Kidney glomerular epithelial cell (primary cell): ENCODE measurements at regions not wholly inside any gene's neighbourhood (a gene's known extent, or its start where the extent isn't known, plus 50 kb on each side); places are given as distances from the start of the nearest gene placed in this dataset.
A peak's percentile ranks its signal among the peaks of the same experiment; 100 is the strongest.

ENCODE experiments used
- DNase-seq: peaks from one replicate; lab custom pipeline; 2025; lab: John Stamatoyannopoulos, UW

- DNase-seq = no peak
Observed at GRCh38 chr2:11953258-11953657, 206.8 kb downstream of the LPIN1 start.

GRCh38 chr2:11955314-11955713, 208.9 kb downstream of the LPIN1 start:
- DNase-seq = no peak

DNA sequence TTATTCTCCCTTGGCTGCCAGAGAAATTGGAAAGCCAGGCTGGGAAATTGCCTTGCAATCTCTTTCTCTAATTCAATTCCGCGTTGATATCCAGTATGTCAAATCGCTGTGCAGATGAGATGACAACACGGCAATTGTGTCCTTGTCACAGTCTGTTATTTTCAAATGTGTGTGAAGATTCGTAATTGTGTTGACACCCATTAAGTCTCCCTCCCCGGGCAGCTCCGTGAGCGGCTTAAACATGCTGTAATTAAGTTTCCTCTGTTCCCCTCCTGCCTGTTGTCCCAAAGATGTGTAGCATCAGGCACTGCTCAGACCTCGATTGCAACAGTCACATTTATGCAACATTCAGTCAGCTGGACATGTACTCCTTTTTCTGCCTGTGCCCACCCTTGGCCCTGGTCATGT, 209.5 kb downstream of the LPIN1 start:
- no peak for DNase-seq

DNA sequence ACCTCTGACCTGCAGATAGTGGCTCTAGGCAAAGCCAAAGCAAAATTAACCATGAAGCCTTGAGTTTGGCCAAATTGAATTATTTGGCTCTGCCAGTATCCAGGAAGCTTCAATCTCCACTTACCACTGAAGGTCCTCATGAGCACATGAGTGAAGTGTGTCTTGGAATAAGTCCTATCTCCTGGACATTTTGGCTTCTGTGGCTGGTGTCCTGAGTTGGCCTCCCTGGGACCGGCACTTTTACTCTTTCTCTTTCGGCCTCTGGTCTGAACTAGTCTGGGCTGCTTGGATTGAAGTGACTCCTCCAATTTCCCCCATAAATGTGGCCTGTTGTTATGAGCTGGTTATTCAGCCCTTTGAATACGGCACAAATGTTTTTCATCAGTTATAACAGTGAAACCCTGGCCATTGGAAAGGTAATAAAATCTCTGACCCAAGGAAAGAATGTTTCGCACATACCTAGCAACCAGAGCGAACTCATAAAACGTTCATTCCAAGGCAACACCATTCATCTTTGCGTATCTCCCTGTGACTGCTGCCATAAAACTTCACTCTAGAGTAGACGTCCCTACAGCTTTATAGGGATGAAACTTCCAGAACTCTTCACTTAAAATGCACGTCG, 216.4 kb downstream of the LPIN1 start:
- peak; percentile 63 for DNase-seq

DNA sequence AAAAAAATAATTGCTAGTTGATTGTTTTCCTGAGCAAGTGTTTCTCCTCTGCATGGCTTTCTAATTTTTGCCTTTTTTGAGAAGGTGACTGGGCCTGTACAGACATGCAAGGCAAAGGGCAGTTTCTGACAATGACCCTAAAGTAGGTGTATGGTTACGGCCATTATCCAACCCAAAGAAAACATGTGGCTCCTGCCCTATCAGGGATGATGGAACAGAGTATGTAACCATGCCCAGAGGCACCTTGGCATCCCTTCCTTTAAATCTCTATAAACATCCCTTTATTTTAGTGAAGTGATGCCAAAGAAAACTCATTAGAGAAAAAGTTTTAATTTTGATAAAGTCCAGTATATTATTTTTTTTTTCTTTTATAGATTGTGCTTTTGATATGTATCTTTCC, 217.5 kb downstream of the LPIN1 start:
- no peak for DNase-seq

GRCh38 chr2:11967946-11968465, 221.6 kb downstream of the LPIN1 start:
- DNase-seq = no peak

DNA sequence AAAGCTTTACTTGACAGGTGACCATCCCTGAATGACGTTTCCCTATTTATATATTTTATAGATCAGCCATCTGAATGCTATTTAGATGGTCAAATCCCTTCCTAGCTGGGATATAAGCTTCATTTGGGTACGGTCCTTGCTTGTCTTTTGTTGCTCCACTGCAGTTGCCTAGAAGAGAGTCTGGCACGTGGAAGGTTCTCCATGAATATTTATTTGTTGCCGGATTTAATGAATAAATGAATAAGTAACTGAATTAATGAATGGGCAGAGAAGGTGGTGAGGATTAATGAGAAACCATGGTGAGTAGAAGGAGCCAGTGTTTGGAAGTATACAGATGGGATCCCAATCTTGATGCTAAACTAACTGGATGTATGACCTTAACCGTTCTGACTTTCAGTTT, 222.1 kb downstream of the LPIN1 start:
- no peak for DNase-seq

DNA sequence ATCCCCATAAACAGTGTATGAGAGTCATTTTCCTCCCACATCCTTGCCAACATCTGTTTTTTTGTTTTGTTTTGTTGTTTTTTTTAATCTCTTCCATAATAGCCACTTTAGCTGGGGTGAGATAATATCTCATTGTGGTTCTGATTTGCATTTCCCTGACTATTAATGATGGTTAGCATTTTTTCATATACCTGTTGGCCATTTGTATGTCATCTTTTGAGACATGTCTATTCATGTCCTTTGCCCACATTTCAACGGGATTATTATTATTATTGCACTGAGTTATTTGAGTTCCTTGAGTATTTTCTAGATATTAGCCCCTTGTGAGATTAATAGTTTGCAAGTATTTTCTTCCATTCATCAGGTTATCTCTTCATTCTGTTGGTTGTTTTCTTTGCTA, 223.3 kb downstream of the LPIN1 start:
- no peak for DNase-seq

DNA sequence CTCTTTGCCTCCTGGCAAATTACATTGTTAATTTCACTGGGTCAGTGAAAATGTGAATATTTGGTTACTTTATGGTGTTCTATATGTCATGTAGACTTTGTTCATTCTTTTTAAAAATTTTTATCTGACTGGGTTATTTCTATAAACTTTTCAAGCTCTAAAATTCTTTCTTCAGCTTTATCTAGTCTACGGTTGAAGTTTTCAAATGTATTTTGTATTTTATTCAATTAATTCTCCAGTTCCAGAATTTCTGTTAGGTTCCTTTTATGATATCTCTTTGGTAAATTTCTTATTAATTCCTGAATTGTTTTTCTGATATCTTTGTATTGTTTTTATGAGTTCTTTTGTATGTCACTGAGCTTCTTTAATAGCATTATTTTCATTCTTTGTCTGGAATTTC, 228.1 kb downstream of the LPIN1 start:
- DNase-seq = no peak

DNA sequence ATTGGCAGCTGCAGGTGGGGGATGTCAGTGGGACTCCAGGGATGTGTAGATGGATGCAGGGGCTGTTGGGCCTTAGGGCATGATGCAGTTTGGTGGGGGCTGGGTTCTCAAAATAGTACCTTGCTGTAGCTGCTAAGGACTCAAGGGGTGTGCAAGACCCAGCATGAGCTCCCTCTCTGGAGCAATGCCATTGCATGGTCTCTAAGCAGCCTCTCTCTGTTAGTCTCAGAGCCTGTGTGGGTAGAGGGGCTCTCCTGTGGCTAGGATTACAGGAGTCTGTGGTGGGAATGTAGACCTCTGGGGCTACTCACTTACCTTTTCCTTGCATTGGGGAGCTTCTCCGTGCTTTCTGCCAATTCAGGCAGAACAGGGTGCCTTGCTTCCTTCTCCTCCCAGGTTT, 228.9 kb downstream of the LPIN1 start:
- DNase-seq = no peak

GRCh38 chr2:11976073-11976472, 229.6 kb downstream of the LPIN1 start:
- DNase-seq = no peak

DNA sequence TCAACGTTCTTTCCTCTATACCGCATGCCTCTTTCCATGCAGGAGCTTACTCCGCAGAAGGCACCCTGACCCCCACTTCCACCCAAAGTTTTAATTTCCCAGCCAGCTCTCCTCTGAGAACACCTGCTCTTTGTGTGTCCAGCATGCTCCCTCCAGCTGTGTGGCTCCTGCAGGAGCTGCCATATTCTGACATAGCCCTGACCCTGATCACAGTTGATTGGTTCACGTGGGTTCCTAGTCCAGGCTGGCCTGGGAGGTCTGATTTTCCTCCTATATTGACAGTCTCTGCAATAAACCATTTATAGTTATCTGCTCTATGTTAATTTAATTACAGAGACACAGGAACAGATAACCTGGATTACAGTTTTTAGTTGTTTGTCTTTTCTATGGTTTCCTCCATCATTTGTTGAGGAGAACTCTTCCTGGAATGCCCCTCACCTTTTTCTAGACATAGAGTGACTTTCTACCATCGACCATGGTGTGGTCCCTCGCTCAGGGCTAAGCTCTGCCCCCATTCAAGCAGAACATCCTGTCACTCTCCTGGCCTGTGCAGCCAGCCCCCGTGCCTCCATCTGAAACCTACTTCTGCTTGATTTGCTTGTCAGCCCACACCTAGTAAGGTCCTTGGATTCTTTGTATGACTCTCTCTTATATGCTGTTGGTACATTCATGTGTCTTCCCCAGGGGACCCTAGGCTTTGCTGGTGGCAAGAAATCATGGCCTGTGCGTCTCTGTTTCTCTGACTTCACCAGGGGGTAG, 231.5 kb downstream of the LPIN1 start:
- no peak for DNase-seq

GRCh38 chr2:11980809-11981208, 234.4 kb downstream of the LPIN1 start:
- no peak for DNase-seq

GRCh38 chr2:11983401-11983800, 237.0 kb downstream of the LPIN1 start:
- DNase-seq = no peak

DNA sequence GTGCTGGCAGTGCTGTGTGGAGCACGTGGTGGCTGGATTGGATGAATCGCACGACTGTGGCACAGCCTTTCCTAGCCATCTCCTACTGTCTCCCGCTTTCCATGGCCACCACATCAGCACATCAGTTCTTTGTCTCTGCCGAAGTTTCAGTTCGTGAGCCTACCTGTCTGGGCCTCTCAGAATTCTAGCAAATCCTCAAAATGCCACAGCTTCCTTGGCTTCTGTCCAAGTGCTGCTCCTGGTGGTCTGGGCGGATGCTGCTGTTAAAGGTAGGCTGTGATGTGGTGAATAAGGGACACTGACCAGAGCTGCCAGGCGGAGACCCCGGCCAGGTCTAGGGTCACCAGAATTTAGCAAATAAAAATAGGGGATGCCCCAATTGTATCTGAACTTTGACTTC, 237.4 kb downstream of the LPIN1 start:
- DNase-seq = no peak

DNA sequence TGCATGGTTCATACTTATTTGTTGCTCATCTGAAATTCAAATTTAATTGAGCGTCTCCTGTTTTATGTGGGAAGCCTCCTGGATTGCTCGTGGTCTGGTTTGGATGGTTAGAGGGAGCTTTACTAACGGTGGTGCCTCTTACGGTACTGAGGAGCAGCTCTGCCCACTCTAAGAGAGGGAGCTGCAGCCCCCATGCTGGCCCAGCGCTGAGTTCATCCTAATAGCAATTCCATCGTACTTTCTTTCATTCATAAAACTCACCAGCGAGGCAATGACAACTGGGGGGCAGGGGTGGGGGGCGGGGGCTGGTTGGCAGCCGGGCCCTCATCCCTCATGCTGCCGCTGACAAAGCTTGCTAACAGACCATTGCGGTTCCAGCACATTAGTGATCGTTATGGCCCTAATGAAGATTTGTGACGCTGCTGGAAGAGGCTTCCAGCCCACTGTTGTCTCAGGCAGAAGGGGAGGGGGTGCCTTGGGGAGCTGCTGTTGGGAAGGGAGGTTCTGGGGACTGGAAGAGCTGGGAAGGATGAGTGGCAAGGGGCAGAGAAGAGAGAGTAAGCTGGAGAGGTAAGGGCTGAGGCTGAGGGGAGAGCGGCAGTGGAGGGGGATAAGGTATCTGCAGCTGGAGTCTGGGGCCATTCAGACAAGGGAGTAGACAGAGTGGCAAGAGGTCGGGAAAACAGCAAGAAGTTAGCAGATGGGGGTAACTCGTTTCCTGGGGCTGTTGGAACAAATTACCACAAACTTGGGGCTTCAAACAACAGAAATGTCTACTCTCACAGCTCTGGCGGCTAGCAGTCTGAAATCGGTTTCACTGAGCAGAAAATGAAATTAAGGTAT, 238.1 kb downstream of the LPIN1 start:
- no peak for DNase-seq

DNA sequence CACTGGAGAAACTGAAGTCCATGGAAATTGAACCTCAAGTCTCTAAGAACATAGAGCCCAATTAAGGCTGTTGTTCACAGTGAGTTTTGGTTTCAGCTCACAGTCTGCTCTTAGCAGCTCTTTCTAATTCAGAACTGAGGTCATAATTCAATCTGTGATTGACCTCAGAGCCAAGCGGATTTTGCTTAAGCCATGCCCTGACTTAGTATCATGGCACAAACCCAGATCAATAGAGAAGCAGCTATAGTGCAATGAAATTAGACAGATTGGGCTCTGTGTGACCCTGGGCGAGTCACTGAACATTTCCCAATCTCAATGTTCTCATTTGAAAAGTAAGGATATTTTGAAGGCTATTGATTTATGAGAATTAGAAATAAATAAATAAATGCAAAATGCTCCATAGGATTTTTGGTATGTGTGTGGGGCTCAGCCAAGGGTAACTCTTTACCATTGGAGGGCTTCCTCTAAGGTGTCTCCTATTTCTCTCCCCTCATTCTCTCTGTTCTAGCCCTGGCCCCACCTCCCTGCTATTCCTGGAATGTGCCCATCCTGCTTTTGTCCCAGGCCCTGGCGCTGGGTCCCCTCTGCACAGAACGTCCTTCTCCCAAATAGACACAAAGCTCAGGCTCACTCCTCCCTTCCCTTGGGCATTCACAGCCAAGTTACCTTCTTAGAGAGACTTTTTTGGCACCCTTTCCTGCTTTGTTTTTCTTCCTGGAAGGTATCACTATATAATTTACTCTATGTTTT, 239.6 kb downstream of the LPIN1 start:
- no peak for DNase-seq

GRCh38 chr2:11987151-11987550, 240.7 kb downstream of the LPIN1 start:
- DNase-seq = no peak

GRCh38 chr2:11988691-11989353, 242.4 kb downstream of the LPIN1 start:
- DNase-seq = no peak

GRCh38 chr2:11989354-11989703, 242.9 kb downstream of the LPIN1 start:
- DNase-seq = no peak

DNA sequence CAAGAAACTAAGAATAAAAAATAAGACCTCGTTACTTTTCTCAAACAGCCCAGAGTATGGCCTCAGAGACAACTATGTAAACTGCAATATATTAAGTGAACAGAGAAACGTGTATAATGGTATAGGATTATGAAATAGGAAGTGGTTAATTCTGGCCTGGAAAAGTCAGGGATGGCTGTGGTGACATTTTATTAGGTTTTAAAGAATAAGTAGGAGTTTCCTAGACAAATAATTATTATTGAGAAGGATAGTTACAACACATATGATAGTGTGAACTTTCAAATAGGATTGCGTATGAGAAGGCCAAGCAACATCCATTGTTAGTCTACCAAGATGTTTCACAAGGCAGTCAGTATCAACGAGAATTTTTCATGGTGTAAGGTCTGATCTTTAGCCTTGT, 244.1 kb downstream of the LPIN1 start:
- no peak for DNase-seq

GRCh38 chr2:11993749-11994148, 247.3 kb downstream of the LPIN1 start:
- no peak for DNase-seq
